AML-193 (cell line): ENCODE measurements at regions not wholly inside any gene's neighbourhood (a gene's known extent, or its start where the extent isn't known, plus 50 kb on each side); places are given as distances from the start of the nearest gene placed in this dataset.
"Not testable (repeated sequence)": the region's sequence is repeated elsewhere in the genome, so short reads cannot be mapped to it uniquely, and the experiment has no call there.

Experiments
- DNase-seq, 2 experiments: peaks; one replicate each; lab custom pipeline; 2025; lab: John Stamatoyannopoulos, UW

DNA sequence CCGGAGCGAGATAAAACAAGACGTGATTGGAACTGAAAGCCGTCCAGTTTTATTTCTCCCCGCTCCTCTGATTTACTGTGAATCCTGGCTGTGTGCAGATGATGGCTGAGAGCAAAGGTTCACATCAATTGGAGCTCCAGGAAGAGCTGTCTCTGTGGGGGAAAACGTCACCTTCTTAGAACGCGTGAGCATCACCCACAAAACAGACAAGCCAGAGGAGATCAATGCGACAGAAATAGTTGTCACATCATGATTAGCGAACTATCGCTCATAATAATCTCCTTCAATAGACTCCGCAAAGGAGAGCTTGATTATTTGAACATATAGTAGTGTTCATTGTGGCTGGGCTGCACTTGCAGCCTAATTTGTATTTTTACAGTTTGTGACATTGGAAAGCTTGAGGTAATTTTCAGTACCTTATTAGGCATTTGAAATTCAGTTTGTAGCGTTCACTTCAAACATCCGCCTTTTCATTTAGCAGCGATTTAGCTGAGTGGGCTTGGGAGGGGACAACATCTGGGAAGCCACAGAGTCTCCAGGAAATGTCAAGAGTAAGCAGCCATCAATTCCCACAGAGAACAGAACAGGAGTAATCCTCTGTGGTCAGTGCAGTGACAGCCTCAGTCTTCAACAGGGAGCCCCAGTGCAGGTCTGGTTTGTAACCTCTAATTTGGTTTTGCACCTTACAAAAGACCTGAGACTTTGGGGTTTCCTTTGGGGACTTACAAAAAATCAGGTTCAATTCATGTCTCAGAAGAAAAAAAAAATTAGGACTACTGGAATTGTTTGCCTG, 276.8 kb upstream of the PFKP start:
- no peak for DNase-seq

DNA sequence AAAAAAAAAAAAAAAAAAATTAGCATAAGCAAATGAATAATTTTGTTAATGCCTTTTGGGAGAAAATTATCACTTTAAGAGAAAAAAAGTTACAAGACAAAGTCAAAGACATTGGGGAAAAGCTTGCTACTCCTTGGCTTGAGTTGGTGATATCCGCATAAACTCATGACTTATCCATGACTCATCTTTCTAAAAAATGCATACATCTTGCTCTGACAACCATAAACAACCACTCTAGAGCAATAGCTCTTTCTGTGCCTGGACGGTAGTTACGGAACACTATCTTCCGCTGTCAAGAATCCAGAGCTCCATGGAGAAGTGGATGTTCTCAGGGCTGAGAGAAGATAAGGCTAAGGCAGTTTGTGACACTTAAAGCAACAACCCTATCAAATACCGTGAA, 281.1 kb upstream of the PFKP start:
- DNase-seq = no peak

DNA sequence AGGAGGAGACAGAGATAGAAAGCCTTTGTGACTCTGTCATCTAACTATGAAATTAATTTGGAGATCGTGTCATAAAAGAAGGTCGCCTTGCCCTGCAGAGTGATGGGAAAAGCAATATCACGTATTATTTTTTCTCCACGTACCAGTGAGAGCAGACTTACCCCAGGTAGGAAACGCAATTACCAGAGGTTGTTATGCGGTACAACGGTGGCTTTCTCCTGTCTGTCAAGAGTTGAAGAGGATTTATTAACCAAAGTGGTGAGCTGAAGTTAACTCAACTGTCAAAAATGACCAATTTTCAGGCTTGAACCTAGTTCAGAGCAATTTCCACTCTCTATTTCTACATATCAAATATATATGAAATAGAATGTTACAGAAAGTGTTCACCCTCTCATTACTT, 282.6 kb upstream of the PFKP start:
- no peak for DNase-seq

DNA sequence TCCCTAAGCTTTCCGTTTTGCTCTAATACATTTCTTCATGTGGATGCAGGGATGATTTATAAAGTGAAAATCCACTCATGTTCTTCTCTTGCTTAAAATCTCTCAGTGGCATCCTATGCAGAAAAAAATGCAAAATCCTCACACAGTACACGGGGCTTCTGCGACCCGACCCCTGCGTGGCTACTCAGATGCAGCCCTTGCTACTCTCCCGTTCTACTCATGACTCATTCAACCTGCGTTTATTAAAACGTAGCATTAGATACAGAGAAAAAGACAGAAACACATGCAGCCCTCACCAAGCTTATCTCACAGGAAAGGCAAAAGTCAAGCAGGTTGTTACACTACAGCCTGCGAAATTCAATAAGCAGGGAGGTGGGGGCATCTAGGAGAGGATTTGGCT, 284.4 kb upstream of the PFKP start:
- no peak for DNase-seq

DNA sequence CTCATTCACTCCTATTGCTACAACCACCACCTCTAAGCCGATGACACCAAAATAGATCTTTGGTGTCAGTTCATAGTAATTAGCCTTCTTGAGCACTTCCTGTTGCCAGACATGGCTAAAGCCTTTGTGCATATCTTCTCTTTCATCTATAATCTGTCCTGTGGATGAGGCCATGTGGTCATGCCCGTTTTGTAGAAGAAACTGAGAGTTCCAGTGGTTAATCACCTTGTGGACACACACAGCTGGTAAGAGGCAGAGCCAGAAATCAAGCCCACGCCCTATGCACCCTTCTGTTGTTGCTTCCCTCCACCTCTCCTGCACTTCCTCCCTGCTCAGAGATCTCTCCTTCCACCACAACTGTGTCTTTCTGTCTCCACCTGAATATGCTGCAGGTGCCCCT, 285.1 kb upstream of the PFKP start:
- DNase-seq = no peak

DNA sequence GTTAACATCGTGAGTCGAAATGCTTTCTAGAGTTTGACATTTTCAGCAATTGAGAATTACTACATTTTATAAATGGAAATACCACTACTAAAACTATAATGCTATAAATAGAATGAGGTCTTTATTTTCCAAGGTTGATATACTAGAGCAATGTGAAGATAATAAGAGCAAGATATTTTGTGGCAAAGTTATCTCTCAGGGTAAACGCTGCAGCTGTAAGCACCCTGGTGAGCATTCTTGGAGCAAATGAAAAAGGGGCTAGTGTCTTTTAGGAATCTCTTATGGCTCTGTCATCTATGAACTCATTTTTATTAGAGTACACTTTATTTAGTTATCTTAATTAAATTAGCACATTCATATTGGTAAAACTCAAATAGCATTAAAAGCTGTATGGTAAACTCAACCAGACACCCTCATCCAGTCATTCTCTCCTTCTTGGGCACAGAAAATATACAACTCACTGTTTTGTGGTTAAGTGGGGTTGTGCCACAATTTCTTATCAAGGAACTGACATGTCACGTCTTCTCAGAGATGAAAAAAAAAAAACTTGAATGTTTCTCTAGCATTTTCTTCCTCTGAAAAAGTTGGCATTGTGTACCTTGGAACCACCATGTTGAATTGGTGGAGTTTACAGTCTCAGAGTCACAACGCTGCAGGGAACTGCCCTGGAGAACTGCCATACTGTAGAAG, 289.5 kb upstream of the PFKP start:
- DNase-seq = no peak

DNA sequence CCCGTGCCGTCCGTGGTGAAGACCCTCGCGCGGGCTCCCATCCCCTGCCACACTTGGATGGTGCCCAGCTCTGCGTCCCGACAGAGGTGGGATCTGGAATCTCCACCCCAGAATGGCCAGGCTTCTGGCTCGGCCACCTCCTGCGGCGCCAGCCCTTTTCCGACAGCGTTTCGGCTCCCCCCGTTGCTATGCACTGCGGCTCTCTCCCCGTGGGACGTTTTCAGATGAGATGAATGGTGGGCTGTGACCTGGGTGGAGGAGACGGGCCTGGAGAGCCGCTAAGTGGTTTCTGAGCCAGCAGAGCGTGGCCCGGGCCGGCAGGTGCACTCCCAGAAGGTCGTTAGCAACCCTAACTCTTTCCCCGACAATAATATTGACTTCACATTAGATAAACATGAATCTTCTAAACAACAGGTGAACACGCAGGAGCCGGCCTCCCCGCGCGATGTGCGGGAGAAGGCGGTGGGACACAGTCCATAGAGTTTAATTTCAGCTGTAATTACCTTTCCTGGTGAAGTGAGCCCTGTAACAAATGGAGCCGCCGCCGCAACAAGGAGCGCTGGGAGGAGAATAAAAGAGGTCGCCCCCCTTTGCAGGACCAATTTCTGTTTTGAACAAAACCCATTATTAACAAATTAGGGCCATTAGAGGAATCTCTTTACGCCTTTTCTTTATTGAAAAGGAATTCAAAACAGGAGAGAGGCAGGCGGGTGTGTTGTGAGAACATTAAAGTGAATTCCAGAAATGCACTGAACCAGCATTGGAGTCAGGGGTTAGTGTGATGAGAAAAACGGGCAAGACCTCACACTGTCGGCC, 294.3 kb upstream of the PFKP start:
- DNase-seq = no peak

DNA sequence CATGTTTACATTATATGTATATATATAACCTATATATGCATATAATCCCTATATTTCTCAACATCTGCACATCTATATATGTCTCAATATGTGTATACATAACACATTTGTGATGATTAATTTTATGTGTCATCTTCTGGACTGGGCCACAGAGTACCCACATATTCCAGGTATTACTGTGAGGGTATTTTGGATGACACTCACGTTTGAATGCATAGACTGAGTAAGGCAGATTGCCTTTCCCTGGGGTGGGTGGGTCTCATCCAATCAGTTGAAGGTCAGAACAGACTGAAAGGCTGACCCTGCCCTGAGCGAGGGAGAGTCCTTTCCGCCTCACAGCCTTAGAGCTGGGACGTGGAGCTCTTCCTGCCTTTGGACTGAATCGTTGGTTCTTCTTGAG, 295.2 kb upstream of the PFKP start:
- DNase-seq = no peak

DNA sequence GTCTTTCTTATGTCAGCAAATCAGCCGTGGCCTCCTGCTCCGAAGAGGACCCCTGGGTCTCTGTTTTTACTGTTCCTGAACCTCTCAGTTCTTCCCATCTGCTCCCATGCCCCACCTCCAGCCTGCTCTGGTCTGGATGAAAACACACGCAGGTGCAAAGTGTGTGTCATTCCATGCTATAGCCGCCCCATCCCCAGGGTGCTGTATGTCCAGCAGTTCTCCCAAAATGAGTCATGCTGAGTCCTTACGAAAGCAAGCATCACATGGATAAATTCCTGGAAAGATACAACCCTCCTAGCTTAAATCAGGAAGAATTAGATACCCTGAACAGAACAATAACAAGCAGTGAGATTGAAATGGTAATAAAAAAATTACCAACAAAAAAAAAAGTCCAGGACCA, 300.1 kb upstream of the PFKP start:
- not testable (repeated sequence) for DNase-seq

DNA sequence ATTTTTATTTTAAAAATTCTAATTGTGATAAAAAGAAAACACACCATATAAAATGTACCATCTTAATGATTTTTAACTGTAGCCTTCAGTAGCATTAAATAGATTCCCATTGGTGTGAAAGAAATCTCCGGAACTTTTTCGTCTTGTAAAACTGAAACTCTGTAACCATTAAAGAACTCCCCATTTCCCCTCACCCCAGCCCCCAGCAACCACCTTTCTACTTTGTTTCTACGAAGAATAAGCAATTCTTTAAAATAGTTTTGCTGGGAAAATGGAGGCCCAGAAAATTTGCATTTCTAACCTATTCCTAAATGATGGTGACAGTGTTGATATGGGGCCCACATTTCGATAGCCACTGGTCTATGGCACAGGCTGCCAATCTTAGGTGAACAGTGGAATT, 305.4 kb upstream of the PFKP start:
- no peak for DNase-seq

DNA sequence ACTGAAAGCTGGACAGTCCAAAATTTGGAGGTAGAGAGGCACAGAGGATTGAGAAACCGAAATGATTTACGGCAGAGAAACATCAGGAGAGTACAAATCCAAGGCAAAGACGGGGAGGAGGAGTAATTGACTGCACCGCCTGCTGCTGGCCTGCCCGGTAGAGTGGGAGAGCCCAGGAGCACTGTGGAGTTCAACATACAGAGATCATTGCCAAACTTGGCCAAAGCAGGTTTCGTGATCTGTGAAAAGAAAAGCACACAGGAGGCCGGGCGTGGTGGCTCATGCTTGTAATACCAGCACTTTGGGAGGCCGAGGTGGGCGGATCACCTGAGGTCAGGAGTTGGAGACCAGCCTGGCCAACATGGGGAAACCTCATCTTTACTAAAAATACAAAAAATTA, 306.0 kb upstream of the PFKP start:
- no peak for DNase-seq

DNA sequence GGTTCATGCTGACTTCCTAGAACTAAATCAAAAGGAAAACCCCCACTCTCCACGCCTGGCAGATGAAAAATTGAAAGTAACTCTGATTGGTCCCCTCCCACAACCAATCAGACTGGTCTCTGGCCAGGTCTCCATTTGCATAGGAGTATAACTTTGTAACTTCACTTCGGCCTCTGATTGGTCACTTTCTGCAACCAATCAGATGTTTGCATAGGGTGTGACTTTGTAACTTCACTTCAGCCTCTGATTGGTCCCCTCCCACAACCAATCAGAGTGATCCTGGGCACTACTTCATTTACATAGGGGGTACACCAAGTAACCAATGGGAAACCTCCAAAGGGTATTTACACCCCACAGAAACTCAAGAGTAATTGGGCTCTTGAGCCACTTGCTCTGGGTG, 306.6 kb upstream of the PFKP start:
- no peak for DNase-seq

DNA sequence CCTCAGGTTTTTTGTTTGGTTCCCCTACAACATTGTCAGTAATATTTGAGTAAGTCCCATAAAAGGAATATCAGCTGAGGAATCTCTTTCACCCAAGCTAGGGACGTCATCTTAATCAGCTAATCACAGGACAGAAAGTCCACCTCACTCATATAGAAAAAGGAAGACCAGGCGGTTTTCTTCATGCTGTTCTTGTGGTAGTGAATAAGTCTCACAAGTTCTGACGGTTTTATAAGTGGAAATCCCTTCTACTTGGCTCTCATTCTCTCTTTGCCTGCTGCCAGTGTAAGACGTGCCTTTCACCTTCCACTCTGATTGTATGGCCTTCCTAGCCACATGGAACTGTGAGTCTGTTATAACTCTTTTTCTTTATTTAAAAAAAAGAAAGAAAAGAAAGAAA, 308.1 kb upstream of the PFKP start:
- DNase-seq = no peak

DNA sequence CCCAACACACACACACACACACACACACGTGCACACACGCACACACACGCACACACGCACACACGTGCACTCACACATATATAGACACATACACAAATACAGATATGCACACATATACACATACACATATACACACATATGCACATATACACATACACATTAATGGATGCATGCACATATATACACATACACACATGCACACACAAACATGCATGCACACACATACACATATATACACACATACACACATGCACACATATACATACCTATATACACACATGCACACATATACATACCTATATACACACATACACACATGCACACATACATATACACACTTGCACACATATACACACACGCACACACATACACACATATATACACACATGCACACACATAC, 312.4 kb upstream of the PFKP start:
- no peak for DNase-seq

DNA sequence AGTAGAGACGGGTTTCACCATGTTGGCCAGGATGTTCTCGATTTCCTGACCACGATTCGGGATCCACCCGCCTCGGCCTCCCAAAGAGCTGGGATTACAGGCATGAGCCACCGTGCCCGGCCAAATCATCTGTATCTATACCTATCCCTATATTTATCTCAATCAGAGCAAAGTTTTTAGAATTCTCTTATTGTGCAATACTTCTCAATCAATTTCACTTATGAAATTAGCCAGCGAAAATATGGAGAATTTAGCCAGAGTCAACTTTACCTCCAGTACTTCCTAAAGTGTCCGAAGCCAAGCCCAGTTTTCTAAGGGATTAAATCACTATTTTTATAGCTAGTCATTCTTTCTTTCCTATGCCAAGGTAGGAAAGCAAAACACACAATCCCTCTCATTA, 319.1 kb upstream of the PFKP start:
- DNase-seq = no peak

DNA sequence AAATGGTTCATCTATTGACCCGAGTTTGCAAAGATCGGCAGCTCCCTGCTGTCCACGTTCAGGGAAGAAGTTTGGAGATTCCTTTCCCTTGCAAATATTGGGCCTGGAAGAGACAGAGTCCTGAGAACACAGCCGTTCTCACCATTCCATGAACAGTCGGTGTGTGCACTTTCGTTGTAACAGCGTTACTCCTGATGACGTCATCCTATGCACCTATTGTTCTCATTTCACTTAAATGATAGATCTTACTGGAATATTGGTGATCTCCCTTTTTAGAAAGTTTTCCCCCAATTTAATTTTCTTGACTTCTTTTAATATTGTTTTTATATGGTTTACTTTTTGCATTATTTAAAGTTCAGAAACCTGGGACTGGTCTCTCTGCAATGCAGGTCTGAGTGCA, 320.7 kb upstream of the PFKP start:
- no peak for DNase-seq

DNA sequence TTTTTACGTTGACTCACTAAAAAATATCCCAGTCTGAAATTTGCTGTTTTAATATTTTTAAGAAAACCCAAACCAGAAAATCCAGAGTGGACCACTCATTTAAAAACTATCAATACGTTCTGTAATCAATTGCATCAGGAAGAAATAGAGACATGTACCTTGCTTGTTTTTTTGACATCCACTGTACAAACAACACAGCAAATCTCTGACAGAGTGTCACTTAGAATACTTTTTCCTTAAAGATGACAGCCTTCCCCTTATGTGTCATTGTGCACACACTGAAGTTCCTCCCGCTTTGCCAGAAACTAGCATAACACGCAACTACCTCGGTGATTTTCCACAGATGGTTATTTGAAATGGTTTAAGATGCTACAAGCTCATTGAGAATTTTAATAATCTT, 321.7 kb upstream of the PFKP start:
- DNase-seq = no peak

DNA sequence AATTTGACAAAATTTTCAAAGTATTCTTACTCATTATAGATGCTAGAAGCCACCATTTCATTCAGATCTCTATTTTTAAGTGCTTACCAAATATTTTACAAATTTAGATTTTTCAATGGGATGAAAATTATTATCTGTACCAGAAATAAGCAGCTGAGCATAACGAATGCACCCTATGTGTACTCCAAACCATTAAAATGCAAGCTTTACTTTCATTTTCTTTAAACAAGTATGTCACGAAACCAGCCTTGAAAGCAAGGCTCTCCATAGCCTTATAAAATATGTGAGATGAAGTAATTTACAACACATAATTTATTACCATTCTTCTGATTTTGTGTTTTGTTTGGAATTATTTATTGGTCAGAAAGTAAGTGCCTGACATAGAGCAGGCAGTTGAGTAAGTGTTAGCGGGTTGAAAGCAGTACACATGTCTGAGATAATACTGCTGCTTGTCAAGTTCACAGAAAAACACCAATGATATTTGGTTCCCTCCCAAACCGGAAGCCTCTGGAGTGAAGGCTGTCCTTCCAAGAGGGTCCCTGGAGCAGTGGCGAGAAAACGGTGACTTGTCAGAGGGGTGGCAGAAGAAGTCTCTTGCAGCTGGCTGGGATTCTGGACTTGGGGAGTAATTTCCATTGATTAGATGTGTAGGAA, 322.7 kb upstream of the PFKP start:
- DNase-seq = no peak

DNA sequence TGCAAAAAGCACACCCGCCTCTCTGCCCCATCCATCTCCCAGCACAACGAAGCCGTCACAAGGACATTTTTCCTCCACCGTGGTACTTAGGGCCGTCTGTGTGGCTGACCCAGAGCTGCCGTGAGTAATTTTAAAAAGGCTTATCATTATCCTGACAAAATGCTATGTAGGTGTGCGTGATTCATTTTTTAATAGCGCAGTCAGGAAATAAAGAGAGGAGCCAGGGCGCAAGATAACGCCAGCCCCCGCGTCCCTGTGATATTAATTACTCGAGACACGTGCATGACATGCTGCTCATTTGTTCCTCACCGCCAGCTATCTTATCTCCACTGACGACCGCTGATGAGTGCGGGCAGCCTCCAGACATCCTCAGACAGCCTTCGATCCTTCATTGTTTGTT, 332.7 kb upstream of the PFKP start:
- DNase-seq = no peak

DNA sequence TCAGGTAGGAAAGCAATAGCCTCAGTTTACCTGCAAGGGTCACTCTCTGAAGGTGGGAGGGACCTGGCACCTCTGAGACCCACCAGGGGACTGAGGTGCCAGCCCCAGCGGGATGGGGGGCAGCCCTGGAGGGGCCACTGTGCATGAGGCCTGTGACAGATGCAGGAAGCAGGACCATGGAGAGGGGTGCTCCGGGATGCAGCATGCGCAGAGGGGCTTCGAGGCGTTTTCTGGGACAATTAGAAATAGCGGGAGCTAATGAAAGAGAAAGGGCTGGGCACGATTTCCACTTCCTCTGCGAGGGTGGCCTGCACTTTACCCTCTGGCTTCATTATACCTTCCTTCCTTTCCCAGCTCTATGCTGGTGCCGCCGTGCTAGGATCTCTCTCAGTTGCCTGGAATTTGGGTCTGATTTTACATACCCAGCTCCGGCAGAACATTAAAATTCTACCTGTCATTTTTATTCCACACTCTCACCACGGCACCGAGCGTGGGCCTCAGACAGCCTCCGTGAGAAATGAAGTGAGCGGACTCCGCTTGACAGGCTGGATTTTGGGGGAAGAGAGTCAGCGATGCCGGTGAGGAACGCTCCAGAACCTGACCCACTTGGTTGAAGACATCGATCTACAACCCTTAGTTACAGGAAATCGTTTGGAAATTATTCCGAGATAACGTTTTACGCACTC, 333.9 kb upstream of the PFKP start:
- no peak for DNase-seq

DNA sequence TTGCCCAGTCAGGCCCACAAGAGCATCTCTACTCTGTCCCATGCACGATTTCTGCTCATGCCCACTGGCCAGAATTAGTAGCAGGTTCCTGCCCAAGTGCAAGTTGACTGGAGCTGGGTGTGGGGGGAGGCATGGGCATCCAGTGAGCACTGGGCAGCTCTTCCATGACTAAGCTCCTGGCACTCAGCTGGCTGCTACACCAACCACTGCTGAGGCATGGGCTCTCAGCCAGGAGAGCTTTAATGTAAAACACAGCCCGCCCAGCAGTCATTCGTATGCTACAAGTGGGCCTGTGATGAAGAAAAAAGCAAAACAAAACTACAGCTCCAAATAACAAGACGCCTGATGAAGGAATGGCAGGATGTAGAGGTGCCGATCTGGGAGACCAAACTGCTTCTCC, 335.4 kb upstream of the PFKP start:
- no peak for DNase-seq

DNA sequence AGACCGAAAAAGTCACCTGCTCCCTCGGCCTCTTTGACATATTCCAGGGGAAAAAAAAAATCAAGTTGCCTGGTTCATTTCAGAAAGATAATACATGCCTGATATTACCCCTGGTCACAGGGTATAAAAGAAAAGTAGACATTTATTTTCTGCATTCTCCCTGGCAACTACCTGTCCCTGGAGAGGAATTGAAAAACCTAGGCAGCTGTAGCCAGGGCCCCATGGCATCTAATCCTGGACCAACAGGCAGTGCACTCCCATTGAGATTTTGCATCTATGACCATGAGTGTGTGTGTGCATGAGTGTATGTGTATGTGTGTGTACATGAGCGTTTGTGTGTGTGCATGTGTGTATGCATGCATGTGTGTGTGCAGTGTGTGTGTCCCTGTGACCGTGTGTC, 338.2 kb upstream of the PFKP start:
- no peak for DNase-seq
